Stimulated activated CD4-positive, alpha-beta T cell treated with anti-CD3 and anti-CD28 coated beads, TNF-alpha, amount 100 ng/mL, for 48 hours (primary cell): ENCODE measurements at regions not wholly inside any gene's neighbourhood (a gene's known extent, or its start where the extent isn't known, plus 50 kb on each side); places are given as distances from the start of the nearest gene placed in this dataset.
"Not testable (repeated sequence)": the region's sequence is repeated elsewhere in the genome, so short reads cannot be mapped to it uniquely, and the experiment has no call there.

Experiments
- DNase-seq, 3 donors: peaks; one replicate each; pipeline ENCODE4 v3.0.0-alpha.2; 2020; ENCODE audit warnings: low read depth in 3 of 3

GRCh38 chr5:111635151-111635902, 121.7 kb downstream of the NREP start:
- DNase-seq, result no peak

- DNase-seq, result no peak
Observed at GRCh38 chr5:111631328-111631727, 119.0 kb upstream of the STARD4 start.

DNA sequence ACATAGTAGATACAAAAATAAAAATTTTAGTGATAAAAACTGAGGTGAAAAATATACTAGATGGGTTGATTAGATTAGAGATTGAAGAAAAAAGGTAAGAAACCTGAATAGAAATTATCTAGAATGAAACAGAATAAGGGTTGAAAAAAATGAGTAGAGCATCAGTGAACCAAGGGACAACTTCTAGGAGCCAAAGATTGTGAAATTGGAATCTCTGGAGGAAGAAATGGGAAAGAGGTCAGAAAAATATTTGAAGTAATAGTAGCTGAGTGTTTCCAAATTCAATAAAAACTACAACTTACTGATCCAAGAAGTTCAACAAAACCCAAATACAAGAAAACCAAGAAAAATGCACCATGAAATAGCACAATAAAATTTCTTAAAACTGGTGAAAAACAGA, 116.6 kb upstream of the STARD4 start:
- no peak for DNase-seq

- DNase-seq, result peak; percentile 7 to 42 (median 14)
Observed at GRCh38 chr5:111627862-111628261, 115.5 kb upstream of the STARD4 start.

DNA sequence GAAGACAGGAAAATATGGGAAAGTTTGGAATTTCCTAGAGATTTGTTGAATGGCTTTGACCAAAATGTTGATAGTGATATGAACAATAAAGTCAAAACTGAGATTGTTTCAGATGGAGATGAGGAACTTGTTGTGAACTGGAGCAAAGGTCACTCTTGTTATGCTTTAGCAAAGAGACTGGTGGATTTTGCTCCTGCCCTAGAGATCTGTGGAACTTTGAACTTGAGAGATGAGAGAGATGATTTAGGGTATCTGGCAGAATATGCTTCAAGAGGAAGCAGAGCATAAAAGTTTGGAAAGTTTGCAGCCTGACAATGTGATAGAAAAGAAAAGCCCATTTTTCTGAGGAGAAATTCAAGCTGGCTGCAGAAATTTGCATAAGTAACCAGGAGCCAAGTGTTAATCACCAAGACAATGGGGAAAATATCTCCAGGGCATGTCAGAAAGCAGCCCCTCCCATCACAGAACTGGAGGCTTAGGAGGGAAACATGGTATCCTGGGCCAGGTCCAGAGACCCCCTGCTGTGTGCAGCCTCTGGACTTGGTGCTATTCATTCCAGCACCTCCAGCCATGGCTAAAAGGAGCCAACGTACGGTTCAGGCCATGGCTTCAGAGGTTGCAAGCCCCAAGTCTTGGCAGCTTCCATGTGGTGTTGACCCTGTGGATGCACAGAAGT, 114.3 kb upstream of the STARD4 start:
- no peak for DNase-seq

DNA sequence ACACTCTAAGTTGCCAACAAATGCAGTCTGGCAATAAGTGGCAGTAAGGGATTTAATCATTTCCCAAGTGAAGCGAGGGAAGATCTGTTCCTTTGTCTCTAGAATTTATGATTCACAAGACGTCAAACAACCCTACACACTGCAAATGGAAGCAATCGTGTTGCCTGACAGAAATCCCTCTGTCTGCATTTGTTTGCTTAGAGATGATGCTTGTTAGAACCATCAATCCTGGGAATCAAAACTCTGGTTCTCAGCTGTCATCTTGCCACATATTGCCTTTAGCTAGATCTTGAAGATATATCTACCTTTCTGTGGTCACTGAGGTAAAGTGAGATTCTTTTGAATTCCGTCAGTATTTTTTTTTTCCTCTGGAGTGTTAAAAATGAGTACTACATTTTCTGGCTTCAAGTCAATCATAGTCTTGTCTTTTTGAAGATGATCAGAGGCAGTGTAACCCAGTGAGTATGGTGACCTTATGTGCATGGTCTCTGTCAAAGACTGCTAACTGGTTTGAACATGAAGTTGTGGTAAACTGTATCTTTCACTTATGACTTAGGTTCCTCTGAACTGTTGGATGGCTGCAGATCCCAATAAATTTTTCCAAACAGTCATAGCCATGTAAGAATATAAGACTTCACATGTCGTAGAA, 106.4 kb upstream of the STARD4 start:
- no peak for DNase-seq

DNA sequence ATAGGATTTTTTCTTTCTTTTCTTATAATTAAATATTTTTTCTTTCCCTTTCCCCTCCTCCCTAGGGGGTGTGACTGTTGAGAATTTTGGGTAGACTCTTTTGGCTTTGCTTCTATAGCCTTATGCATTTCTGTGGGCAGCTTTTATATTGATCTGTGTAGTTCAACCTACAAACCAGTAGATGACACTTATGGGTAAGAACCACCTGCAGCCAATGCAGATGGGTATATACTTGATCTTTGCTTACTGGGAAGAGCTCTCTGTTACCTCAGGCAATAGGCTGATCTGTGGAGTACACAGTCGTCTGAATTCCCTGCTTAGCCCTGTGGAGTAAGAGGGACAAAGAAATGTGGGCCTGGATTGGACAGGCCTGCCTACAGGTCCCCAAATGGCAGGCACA, 102.7 kb upstream of the STARD4 start:
- DNase-seq, result no peak

DNA sequence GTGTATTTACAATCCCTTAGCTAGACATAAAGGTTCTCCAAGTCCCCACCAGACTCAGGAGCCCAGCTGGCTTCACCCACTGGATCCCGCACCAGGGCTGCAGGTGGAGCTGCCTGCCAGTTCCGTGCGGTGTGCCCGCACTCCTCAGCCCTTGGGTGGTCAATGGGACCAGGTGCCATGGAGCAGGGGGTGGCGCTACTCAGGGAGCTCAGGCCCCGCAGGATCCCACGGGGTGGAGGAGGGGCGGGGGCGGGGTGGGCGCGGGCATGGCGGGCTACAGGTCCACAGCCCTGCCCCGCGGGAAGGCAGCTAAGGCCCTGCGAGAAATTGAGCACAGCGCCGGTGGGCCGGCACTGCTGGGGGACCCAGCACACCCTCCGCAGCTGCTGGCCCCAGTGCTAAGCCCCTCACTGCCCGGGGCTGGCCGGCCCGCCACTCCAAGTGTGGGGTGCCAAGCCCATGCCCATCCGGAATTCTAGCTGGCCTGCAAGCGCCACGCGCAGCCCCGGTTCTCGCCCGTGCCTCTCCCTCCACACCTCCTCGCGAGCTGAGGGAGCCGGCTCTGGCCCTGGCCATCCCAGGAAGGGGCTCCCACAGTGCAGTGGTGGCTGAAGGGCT, 99.8 kb upstream of the STARD4 start:
- not testable (repeated sequence) for DNase-seq

- no peak for DNase-seq
Observed at GRCh38 chr5:111606194-111606593, 93.9 kb upstream of the STARD4 start.

- DNase-seq, result no peak
Observed at GRCh38 chr5:111603446-111603827, 91.1 kb upstream of the STARD4 start.

DNA sequence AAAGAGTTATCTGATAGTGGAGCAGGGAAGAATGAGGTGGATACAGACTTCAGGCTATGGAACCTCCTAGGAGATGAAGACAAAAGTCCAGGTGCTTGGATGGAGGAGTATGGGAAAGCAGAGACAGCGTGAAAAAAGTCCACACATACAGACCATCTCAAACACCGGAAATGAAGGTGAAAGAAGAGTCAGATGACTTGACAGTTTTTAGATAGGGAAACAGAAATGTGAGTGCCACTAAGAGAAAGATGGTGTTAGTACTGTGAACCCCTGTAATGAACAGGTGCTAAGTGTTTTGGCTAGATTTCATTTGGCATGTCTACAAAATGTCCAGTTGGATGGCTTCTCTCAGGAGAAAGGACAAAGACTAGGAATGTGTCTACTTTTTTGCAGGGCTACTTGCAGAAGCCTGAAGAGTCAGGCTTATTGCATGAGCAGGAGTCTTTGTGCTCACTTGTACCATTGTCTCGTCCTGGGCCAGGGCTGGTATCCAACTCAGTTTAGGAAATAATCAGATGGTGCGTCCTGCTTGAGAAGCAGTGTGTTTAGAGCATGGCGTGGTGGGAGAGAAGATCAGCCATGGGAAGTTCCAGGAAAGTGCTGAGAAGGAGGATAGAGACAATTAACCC, 90.6 kb upstream of the STARD4 start:
- DNase-seq, result no peak

DNA sequence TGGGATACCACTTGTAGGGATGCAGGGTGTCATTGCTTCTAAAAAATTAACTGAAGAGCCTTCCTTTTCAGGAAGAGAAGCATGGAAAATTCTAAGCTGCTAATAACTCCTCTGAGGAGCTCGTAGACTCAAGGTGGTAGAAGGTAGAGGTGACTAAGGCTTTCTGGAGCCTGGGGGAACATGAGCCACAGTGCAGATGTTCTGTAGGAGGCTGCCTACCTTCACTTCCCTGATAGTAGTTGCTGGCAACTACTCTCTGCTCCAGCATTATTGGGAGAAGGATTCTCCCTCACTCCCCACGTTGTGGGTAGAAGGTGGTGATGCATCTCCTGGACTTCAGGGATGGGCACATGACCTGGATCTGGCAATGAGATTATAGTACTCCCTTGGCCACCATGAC, 86.7 kb upstream of the STARD4 start:
- DNase-seq, result no peak

- DNase-seq, result no peak
Observed at GRCh38 chr5:111597491-111597890, 85.2 kb upstream of the STARD4 start.

GRCh38 chr5:111596705-111597104, 84.4 kb upstream of the STARD4 start:
- no peak for DNase-seq

GRCh38 chr5:111595425-111595824, 83.1 kb upstream of the STARD4 start:
- no peak for DNase-seq

DNA sequence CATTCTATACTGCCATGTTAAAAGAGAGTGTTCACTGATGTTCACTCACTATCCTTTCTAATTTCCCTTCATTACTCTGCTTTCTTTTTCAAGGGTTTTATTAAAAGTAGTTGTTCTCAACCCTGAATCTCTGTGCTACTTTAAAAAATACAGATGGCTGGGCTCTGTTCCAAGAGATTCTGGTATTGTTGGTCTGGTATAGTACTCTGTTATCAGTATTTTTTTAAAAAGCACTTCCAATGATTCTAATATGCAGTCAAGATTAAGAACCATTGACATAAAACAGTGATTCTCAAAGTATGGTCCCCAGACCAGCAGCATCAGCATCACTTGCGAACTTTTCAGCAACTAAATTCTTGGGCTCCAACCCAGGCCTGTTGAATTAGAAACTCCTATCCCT, 77.0 kb upstream of the STARD4 start:
- DNase-seq, result no peak

DNA sequence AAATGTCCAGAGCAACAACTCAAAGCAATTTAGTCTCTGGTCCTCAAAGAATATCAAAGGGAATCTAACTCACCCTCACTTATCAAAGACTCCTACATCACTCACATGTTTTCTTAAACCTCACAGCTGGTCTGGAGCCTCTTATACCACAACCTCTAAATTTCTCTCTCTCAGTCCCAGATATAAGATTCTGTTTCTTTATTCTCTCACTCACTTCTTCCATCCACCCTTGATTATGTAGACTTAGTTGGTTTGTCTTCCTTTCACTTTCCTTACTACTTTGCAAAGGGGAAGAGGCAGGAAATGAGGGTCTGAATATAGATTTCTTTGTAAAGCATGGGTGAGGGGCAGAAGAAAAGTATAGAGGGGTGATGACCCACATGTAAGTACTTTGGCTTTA, 75.4 kb upstream of the STARD4 start:
- DNase-seq, result no peak

GRCh38 chr5:111585946-111586345, 73.6 kb upstream of the STARD4 start:
- no peak for DNase-seq

GRCh38 chr5:111585291-111585690, 73.0 kb upstream of the STARD4 start:
- no peak for DNase-seq

GRCh38 chr5:111584651-111585050, 72.3 kb upstream of the STARD4 start:
- no peak for DNase-seq

DNA sequence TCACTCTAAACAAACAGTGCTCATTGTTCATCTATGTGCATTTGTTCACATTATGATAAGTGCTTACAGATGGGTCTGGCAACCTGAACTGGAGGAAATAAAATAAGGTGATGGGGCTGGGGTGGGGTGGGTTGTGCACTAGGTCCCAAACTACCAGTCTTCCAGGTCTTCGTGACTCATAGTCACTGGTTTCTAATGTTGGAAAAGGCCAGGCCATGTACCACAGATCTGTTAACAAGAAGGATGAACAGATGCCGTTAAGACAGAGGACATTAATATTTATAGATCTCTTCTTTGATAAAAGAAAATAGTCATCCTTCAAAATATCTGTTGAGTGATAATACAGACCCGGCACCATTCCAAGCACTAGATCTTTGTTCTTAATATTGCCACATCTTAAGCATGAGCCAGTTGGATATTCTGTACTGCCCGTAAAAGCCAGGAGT, 71.4 kb upstream of the STARD4 start:
- DNase-seq, result no peak

GRCh38 chr5:111582993-111583601, 70.8 kb upstream of the STARD4 start:
- no peak for DNase-seq
